SK-N-SH treated with all-trans-retinoic acid at 6 μM for 48 hours (cell line): ENCODE measurements at regions not wholly inside any gene's neighbourhood (a gene's known extent, or its start where the extent isn't known, plus 50 kb on each side); places are given as distances from the start of the nearest gene placed in this dataset.

ENCODE experiments used
- ARNTL ChIP-seq: fragments of 450-650 bp; formaldehyde crosslinking; IDR thresholded peaks from 2 replicates; pipeline ENCODE4 v1.5.0; 2020; ENCODE audit warnings: low read depth, mild to moderate bottlenecking, moderate library complexity, borderline replicate concordance
- CREB5 ChIP-seq: fragments of 250-450 bp; sonication (Bioruptor Pico); IDR thresholded peaks from 2 replicates; pipeline ENCODE4 v1.5.1; 2020; ENCODE audit warnings: low read depth, mild to moderate bottlenecking, moderate library complexity
- TSHZ2 ChIP-seq: fragments of 250-450 bp; sonication (Bioruptor Pico); IDR thresholded peaks from 2 replicates; pipeline ENCODE4 v1.5.0; 2020; ENCODE audit warnings: mild to moderate bottlenecking, moderate library complexity
- ZNF8 ChIP-seq: fragments of 450-650 bp; formaldehyde crosslinking; IDR thresholded peaks from 2 replicates; pipeline ENCODE4 v1.5.0; 2020; ENCODE audit warnings: mild to moderate bottlenecking, moderate library complexity

- no peak for TF ChIP-seq ZNF8 (CRISPR knock-in tag)
- TF ChIP-seq ARNTL (CRISPR knock-in tag) = no peak
- TF ChIP-seq TSHZ2 (CRISPR knock-in tag) = no peak
- no peak for TF ChIP-seq CREB5
Measured at GRCh38 chr1:162994921-162995320, 74.2 kb upstream of the RGS4 start.
